ENCODE measurements at regions not wholly inside any gene's neighbourhood (a gene's known extent, or its start where the extent isn't known, plus 50 kb on each side); places are given as distances from the start of the nearest gene placed in this dataset.

DNA sequence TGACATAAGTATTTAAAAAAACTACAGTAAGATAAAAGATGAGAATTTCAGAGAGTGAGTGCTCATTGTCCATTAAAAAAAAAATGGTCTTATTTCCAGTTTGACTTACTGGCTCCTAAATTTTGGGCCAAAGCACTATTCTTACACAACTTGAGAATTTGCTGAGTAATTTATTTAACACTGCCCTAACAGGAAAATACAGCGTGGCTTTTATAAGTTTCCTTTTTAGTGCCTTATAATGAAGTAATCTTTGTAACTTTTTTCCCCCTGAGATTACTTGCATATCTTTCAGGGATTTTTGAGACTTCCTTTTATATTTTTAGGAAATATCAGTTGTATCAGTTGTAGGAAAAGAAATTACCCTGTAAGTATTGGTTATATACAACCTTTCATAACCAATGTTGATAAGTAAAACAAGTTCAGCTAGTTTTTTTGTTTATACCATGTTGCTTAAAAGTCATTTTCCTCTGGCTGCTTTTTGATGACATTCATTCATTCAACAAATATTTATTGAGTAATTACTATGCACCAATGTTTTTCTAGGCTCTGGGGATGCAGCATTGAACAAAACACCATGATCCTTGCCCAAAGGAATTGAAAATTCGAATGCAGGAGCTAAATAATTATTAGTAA is 106.4 kb upstream of the SGK1 start:
- TF ChIP-seq POLR2A (IDR thresholded peaks at IDR 0.05) = no peak
- TF ChIP-seq, protein P1, sequence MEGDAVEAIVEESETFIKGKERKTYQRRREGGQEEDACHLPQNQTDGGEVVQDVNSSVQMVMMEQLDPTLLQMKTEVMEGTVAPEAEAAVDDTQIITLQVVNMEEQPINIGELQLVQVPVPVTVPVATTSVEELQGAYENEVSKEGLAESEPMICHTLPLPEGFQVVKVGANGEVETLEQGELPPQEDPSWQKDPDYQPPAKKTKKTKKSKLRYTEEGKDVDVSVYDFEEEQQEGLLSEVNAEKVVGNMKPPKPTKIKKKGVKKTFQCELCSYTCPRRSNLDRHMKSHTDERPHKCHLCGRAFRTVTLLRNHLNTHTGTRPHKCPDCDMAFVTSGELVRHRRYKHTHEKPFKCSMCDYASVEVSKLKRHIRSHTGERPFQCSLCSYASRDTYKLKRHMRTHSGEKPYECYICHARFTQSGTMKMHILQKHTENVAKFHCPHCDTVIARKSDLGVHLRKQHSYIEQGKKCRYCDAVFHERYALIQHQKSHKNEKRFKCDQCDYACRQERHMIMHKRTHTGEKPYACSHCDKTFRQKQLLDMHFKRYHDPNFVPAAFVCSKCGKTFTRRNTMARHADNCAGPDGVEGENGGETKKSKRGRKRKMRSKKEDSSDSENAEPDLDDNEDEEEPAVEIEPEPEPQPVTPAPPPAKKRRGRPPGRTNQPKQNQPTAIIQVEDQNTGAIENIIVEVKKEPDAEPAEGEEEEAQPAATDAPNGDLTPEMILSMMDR (IDR thresholded peaks at IDR 0.05) = no peak
- intact Hi-C loops (cut with DNase I) = no loop called here
- H3K27me3 ChIP-seq = no peaks in the 10 kb centered on the region
- H3K36me3 ChIP-seq = no peaks in the 10 kb centered on the region
- H3K9me3 ChIP-seq = no peaks in the 10 kb centered on the region
- H3K27ac ChIP-seq = no peak overlapping the region
- DNase-seq = no peak
- 67 to 72% methylated on average over 2 of the region's 2 CpGs for WGBS, 2 donors
- no peak overlapping the region for H3K4me3 ChIP-seq (replicated peaks in 1 of 3)
- H3K4me1 ChIP-seq = no peaks in the 10 kb centered on the region

DNA sequence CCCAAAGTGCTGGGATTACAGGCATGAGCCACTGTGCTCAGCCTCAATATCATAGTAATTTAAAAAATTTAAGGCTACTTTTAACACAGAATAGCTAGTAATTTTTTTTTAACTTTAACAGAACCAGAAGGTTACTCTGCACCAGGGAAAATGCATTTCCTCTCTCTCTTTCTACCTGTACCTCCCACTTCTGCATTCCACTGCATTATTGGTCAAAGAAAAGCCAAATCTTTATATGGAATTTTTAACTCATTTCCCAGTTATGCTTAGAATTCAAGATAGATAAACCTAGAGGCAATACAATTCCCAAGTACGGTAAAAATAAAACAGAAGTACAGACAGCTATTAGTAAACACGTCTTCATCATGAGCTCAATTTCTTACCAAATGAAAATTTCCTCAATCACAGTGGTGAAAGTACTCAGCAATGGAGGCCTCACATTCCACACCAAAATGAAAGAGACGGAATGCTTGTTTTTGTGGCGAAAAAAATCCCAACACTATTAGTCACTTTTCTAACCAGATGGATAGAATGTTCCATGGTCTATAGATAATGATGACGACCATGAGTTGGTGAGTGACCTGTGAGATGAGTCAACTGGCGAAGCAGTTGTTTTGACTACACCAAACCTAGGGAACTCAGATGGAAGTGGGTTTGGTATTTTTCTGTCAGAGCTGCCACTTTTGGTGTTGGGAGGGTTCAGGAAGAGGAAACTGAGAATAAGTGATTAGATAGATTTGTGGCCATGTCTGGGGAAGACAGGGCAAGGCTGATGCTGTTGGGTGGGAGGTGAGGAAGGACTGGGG is 104.7 kb upstream of the SGK1 start:
- WGBS, 2 donors = 94 to 95% methylated on average over 6 of the region's 6 CpGs
- TF ChIP-seq POLR2A (IDR thresholded peaks at IDR 0.05) = no peak
- TF ChIP-seq, protein P1 (IDR thresholded peaks at IDR 0.05) = no peak
- no peaks in the 10 kb centered on the region for H3K4me1 ChIP-seq
- no peaks in the 10 kb centered on the region for H3K27me3 ChIP-seq
- H3K4me3 ChIP-seq (replicated peaks in 1 of 3) = no peak overlapping the region
- H3K27ac ChIP-seq = no peak overlapping the region
- H3K36me3 ChIP-seq = no peaks in the 10 kb centered on the region
- DNase-seq = no peak
- intact Hi-C loops (cut with DNase I) = no loop called here
- H3K9me3 ChIP-seq = no peaks in the 10 kb centered on the region

DNA sequence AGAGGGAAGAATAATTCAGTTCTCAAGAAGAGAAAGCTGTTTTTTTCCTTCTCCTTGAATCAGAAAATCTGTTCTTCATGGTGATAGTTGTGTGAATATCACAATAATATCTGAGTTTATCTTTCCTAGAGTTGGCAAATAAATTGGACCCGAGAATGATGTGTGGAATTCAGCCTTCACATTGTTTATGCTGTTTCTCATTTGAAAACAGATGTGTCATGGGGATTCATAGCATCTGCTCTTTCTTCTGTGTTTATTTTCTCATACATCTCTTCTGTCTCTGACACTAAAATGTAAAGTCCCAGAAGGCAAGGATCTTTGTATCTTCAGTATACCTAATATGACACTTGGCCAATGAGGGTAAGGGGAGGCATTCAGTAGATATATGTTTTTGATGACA is 103.6 kb upstream of the SGK1 start:
- no peak for DNase-seq
- Histone ChIP-seq H3K27me3 (no peaks in the 10 kb centered on the region), H3K9me3 (no peaks in the 10 kb centered on the region), H3K4me3 (replicated peaks in 1 of 3) (no peak overlapping the region), H3K4me1 (no peaks in the 10 kb centered on the region), H3K36me3 (no peaks in the 10 kb centered on the region), H3K27ac (no peak overlapping the region)
- intact Hi-C loops (cut with DNase I) = no loop called here
- TF ChIP-seq POLR2A (IDR thresholded peaks at IDR 0.05) = no peak
- TF ChIP-seq, protein P1 (IDR thresholded peaks at IDR 0.05) = no peak
- WGBS, 2 donors = 83 to 89% methylated on average over 1 of the region's 1 CpG

DNA sequence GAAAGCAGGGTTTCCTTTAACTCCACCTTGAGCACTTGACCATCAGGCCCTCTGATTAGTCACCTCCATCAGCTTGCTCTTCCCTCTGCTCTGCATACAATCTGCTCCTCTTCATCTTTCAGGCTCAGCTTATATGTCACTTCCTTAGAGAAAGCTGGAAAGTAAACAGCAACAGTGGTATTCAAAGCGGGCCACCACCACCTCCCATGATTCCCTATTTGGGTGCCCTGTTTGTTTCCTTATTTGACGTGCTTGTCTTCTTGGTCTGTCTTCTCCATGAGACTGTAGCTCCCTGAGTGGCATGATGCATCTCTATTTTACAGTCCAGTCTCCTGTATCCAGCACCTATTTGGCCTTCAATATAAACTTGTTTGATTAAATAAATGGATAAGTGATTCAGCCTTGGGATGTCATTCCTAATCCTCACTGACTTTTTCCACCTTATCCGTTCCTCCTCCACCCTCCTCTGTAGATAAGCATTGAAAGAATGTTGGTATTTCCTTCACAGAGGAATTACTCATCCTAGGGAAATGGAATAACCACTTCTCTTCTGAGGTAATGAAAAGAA is 102.8 kb upstream of the SGK1 start:
- Histone ChIP-seq H3K4me1 (peaks cover 2% of the 10 kb centered on the region in 2 donors), H3K36me3 (no peaks in the 10 kb centered on the region), H3K4me3 (replicated peaks in 1 of 3) (no peak overlapping the region), H3K27ac (no peak overlapping the region), H3K27me3 (no peaks in the 10 kb centered on the region), H3K9me3 (no peaks in the 10 kb centered on the region)
- TF ChIP-seq, protein P1 (IDR thresholded peaks at IDR 0.05) = no peak
- no peak for TF ChIP-seq POLR2A (IDR thresholded peaks at IDR 0.05)
- intact Hi-C loops (cut with DNase I) = no loop called here
- WGBS, 2 donors = 90 to 95% methylated on average over 3 of the region's 3 CpGs
- no peak for DNase-seq

DNA sequence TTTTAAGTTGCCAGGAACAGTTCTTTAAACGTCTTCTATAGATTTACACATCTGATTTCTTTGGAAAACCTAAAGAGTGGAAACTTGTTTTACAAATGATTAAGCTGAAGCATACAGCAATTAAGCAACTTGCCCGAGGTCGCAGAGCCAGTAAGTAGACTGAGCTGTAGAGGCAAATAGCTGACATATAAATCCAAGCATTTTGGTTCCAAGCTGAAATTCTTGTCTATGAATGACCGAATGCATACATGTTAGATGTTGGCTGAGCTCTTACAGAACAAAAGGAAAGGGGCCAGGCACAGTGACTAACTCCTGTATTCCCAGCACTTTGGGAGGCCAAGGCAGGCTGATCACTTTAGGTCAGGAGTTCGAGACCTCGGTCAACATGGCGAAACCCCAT is 101.8 kb upstream of the SGK1 start:
- Histone ChIP-seq H3K9me3 (no peaks in the 10 kb centered on the region), H3K4me3 (replicated peaks in 1 of 3) (no peak overlapping the region), H3K36me3 (no peaks in the 10 kb centered on the region), H3K27me3 (no peaks in the 10 kb centered on the region), H3K27ac (no peak overlapping the region), H3K4me1 (peaks cover 6 to 7% of the 10 kb centered on the region in 2 donors)
- TF ChIP-seq POLR2A (IDR thresholded peaks at IDR 0.05) = no peak
- TF ChIP-seq, protein P1 (IDR thresholded peaks at IDR 0.05) = no peak
- DNase-seq = no peak
- intact Hi-C loops (cut with DNase I) = no loop called here
- WGBS, 2 donors = 93 to 95% methylated on average over 7 of the region's 7 CpGs
